ENCODE measurements at regions not wholly inside any gene's neighbourhood (a gene's known extent, or its start where the extent isn't known, plus 50 kb on each side); places are given as distances from the start of the nearest gene placed in this dataset.
A peak's percentile ranks its signal among the peaks of the same experiment; 100 is the strongest.

DNA sequence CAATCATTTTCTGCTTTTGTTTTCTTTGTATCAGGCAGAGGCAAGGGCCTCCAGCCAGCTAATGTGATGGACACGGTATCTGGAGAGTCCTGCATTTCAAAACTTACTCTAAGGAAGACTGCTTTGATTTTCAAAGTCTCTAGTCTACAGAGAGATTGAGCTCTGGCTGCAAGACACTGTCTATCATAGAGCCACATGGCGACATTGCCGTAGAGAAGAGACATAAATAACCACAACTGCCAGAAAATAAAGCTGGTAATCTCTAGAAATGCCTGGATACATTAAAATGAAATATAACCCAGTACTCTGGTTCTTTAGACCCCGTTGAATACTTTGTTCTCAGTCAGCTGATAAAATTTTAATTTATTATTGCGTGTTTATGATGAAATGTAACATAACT lies 90.8 kb downstream of the OTUD1 start:
- TF ChIP-seq, protein P1, sequence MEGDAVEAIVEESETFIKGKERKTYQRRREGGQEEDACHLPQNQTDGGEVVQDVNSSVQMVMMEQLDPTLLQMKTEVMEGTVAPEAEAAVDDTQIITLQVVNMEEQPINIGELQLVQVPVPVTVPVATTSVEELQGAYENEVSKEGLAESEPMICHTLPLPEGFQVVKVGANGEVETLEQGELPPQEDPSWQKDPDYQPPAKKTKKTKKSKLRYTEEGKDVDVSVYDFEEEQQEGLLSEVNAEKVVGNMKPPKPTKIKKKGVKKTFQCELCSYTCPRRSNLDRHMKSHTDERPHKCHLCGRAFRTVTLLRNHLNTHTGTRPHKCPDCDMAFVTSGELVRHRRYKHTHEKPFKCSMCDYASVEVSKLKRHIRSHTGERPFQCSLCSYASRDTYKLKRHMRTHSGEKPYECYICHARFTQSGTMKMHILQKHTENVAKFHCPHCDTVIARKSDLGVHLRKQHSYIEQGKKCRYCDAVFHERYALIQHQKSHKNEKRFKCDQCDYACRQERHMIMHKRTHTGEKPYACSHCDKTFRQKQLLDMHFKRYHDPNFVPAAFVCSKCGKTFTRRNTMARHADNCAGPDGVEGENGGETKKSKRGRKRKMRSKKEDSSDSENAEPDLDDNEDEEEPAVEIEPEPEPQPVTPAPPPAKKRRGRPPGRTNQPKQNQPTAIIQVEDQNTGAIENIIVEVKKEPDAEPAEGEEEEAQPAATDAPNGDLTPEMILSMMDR (IDR thresholded peaks at IDR 0.05): no peak
- no peak for TF ChIP-seq ZFX (IDR thresholded peaks at IDR 0.05; ENCODE audit: borderline replicate concordance)
- H3K27ac ChIP-seq: no peak overlapping the region

DNA sequence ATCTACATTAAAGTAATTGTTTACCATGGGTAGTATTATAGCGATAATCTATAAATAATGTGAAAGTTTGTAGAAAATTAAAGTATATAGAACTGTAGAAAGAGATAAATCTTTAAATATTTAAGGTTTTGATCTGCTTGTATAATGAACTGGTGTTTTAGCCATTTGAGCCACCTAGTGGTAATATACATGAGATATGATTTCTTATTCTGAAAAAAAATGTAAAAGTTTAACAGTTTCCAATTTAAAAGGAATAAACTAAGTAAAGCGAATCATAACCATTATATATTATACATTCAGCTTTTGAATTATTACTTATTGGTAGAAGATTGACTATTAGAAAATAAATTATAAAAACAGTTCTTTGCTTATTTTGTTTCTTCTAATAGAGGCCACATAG lies 91.2 kb downstream of the OTUD1 start:
- H3K27ac ChIP-seq: no peak overlapping the region
- TF ChIP-seq, protein P1 (IDR thresholded peaks at IDR 0.05): peak; percentile 48
- no peak for TF ChIP-seq ZFX (IDR thresholded peaks at IDR 0.05; ENCODE audit: borderline replicate concordance)

DNA sequence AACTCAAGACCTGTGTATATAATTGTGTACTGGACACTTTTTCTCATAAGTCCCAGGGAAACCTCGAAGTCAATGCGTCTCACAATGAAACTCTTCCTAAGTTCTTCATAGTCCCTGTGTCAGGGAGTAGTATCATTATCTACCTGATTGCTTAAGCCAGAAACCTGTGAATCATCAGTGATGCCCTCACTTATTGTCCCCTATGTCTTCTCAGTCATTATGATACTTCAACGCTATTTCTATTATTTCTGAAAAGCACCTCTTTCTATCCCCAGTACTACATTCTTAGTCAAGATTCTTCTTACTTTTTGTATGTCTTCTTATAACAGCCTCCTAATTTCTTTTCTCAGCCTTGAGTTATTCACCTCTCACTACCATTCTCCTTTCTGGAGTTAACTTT lies 94.3 kb downstream of the OTUD1 start:
- TF ChIP-seq, protein P1 (IDR thresholded peaks at IDR 0.05): no peak
- no peak for TF ChIP-seq ZFX (IDR thresholded peaks at IDR 0.05; ENCODE audit: borderline replicate concordance)
- H3K27ac ChIP-seq: no peak overlapping the region

DNA sequence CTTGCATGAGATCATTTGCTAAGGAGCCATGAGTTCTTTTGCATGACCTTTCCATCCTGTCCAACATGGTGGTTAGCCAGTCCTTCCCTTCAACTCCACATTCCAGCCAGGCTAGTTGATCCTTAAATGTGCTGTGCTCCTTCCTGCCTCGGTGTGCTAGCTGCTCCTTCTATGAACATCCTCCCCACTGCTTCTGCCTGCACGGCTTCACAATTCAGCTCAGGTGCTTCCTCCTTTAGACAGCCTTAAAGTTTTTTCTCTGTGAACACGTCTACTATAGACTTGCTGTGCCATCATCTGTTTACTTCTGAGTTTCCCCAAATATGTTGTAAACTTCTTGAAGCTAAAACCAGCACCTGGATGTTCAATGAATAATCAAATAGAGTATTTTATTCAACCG lies 95.5 kb downstream of the OTUD1 start:
- H3K27ac ChIP-seq: no peak overlapping the region
- TF ChIP-seq ZFX (IDR thresholded peaks at IDR 0.05; ENCODE audit: borderline replicate concordance): no peak
- TF ChIP-seq, protein P1 (IDR thresholded peaks at IDR 0.05): no peak

DNA sequence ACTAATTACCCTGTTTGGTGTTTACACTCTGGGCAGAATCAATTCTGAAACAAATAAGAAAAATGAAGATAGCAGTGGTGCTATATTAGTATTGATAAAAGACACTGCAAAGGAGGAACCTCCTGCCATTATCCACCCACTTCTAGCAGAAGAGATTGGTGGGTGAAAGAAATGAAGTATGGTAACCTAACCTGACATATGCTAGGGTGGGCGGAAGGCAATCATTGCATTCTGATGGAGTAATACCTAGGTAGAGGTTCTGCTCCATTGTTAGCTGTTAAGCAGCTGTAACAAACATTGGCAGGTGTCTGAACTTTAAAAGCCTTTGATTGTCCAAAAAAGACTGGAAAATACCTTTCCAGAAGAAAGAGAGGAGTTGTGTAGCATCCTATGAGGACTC lies 95.9 kb downstream of the OTUD1 start:
- TF ChIP-seq, protein P1 (IDR thresholded peaks at IDR 0.05): no peak
- no peak for TF ChIP-seq ZFX (IDR thresholded peaks at IDR 0.05; ENCODE audit: borderline replicate concordance)
- H3K27ac ChIP-seq: no peak overlapping the region

DNA sequence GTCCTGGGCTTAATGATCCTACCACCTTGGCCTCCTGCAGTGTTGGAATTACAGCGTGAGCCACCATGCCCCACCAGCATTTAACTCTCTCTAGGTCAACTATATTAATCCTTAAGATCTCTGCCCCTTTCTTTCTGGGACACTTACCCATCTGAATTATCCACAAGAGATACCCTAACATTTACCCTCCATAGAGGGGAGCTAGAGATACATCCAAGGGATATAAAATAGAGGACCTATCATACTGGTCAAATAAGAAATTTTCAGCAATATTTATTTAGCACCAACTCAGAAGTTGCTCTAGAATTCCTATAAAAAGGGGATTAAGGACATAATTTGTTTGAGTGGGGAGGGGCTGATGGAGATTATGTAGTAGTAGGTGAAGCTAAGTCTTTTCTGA lies 96.5 kb downstream of the OTUD1 start:
- no peak for TF ChIP-seq ZFX (IDR thresholded peaks at IDR 0.05; ENCODE audit: borderline replicate concordance)
- TF ChIP-seq, protein P1 (IDR thresholded peaks at IDR 0.05): no peak
- H3K27ac ChIP-seq: no peak overlapping the region

DNA sequence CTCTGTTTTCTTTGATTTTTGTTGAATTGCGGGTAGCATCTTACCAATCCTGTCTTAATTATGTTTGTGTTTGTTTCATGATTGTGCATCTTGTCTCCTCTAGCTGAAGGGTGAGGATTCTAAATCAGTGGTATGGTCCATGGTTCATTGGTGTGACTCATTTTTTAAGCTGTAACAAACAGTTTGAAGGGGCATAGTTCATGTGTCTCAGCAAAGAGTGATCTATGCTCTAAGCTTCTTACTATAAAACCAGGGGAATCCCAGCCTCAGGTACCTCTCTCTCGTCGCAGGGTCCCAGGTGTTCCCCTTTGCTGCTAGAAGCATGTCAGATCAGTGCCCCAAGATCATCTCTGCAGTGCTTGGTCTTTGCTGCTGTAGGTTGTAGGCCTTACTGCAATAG lies 100.1 kb downstream of the OTUD1 start:
- no peak overlapping the region for H3K27ac ChIP-seq
- TF ChIP-seq ZFX (IDR thresholded peaks at IDR 0.05; ENCODE audit: borderline replicate concordance): no peak
- TF ChIP-seq, protein P1 (IDR thresholded peaks at IDR 0.05): no peak

All from 22Rv1 (cell line).